Prostate gland (tissue), 2 donors: ENCODE measurements at regions not wholly inside any gene's neighbourhood (a gene's known extent, or its start where the extent isn't known, plus 50 kb on each side); places are given as distances from the start of the nearest gene placed in this dataset.

Experiments
- POLR2A ChIP-seq: fragments of 450-650 bp; IDR thresholded peaks from one replicate; pipeline ENCODE4 v1.6.1; 2016; ENCODE audit warnings: antibody characterized with exemption, mild to moderate bottlenecking
- POLR2AphosphoS5 ChIP-seq: sonication (generic); formaldehyde crosslinking; IDR thresholded peaks from one replicate; pipeline ENCODE4 v1.6.1; 2017; ENCODE audit warnings: antibody characterized with exemption
- TF ChIP-seq, protein P1 (sequence below), 4 experiments: fragments of 200-600 bp in 2 of 4; fragments of 450-650 bp in 2 of 4; sonication (generic) in 2 of 4; IDR thresholded peaks; 1 replicate in 3 of 4; 2 replicates in 1 of 4; pipeline ENCODE4 v1.5.1; 2016 to 2019; ENCODE audit warnings: antibody characterized with exemption in 4 of 4, mild to moderate bottlenecking in 2 of 4, moderate library complexity in 2 of 4

GRCh38 chr13:72029981-72030380 lies 163.0 kb upstream of the DACH1 start:
- TF ChIP-seq, protein P1, sequence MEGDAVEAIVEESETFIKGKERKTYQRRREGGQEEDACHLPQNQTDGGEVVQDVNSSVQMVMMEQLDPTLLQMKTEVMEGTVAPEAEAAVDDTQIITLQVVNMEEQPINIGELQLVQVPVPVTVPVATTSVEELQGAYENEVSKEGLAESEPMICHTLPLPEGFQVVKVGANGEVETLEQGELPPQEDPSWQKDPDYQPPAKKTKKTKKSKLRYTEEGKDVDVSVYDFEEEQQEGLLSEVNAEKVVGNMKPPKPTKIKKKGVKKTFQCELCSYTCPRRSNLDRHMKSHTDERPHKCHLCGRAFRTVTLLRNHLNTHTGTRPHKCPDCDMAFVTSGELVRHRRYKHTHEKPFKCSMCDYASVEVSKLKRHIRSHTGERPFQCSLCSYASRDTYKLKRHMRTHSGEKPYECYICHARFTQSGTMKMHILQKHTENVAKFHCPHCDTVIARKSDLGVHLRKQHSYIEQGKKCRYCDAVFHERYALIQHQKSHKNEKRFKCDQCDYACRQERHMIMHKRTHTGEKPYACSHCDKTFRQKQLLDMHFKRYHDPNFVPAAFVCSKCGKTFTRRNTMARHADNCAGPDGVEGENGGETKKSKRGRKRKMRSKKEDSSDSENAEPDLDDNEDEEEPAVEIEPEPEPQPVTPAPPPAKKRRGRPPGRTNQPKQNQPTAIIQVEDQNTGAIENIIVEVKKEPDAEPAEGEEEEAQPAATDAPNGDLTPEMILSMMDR (IDR thresholded peaks at IDR 0.05) = no peak
- TF ChIP-seq POLR2AphosphoS5 (no peak), POLR2A (no peak)
